ENCODE measurements at regions not wholly inside any gene's neighbourhood (a gene's known extent, or its start where the extent isn't known, plus 50 kb on each side); places are given as distances from the start of the nearest gene placed in this dataset.

DNA sequence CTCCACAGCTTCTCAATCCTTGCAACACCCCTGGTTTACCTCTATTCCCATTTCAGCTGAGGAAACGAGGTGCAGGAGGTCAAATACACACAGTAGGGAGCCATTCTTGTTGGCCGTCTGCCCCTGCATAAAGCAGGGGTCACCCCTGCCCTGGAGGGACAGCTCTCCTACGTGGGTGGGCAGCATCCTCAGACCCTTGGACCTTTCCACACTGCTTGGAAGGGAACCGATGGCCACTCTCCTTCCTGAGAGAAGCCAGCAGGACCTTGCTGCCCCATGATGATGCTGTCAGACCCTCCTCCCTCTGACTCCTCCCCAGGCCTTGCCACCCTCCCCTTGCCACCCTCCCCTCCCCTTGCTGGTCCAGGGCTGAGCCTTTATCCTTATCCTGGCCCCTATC lies 121.1 kb upstream of the SYT13 start:
- TF ChIP-seq, protein P1, sequence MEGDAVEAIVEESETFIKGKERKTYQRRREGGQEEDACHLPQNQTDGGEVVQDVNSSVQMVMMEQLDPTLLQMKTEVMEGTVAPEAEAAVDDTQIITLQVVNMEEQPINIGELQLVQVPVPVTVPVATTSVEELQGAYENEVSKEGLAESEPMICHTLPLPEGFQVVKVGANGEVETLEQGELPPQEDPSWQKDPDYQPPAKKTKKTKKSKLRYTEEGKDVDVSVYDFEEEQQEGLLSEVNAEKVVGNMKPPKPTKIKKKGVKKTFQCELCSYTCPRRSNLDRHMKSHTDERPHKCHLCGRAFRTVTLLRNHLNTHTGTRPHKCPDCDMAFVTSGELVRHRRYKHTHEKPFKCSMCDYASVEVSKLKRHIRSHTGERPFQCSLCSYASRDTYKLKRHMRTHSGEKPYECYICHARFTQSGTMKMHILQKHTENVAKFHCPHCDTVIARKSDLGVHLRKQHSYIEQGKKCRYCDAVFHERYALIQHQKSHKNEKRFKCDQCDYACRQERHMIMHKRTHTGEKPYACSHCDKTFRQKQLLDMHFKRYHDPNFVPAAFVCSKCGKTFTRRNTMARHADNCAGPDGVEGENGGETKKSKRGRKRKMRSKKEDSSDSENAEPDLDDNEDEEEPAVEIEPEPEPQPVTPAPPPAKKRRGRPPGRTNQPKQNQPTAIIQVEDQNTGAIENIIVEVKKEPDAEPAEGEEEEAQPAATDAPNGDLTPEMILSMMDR (IDR thresholded peaks at IDR 0.05 in 4 of 5, conservative IDR thresholded peaks at IDR 0.05 in 1 of 5) = no peak
- TF ChIP-seq POLR2A (IDR thresholded peaks at IDR 0.05) = no peak
